Right hindlimb (tissue), 1 donor: ENCODE measurements at regions not wholly inside any gene's neighbourhood (a gene's known extent, or its start where the extent isn't known, plus 50 kb on each side); places are given as distances from the start of the nearest gene placed in this dataset.
"Not testable (repeated sequence)": the region's sequence is repeated elsewhere in the genome, so short reads cannot be mapped to it uniquely, and the experiment has no call there.

Source experiments
- DNase-seq: peaks from one replicate; pipeline ENCODE4 v3.0.0-alpha.2; 2018

- peak; percentile 58 for DNase-seq
Measured at GRCh38 chr18:23311351-23312121, 141.6 kb upstream of the RIOK3 start.

GRCh38 chr18:23313379-23313778 lies 139.7 kb upstream of the RIOK3 start:
- DNase-seq = no peak

- no peak for DNase-seq
Measured at GRCh38 chr18:23314672-23315071, 138.4 kb upstream of the RIOK3 start.

GRCh38 chr18:23316316-23316715 lies 136.8 kb upstream of the RIOK3 start:
- DNase-seq = no peak

GRCh38 chr18:23316988-23317387 lies 136.1 kb upstream of the RIOK3 start:
- no peak for DNase-seq

GRCh38 chr18:23317975-23318675 lies 135.0 kb upstream of the RIOK3 start:
- no peak for DNase-seq

GRCh38 chr18:23320709-23321236 lies 132.3 kb upstream of the RIOK3 start:
- DNase-seq = no peak

- DNase-seq = no peak
Measured at GRCh38 chr18:23321996-23322395, 131.1 kb upstream of the RIOK3 start.

GRCh38 chr18:23324056-23324811 lies 128.9 kb upstream of the RIOK3 start:
- no peak for DNase-seq

- no peak for DNase-seq
Measured at GRCh38 chr18:23324861-23325260, 128.2 kb upstream of the RIOK3 start.

- not testable (repeated sequence) for DNase-seq
Measured at GRCh38 chr18:23329671-23330070, 123.4 kb upstream of the RIOK3 start.

GRCh38 chr18:23330423-23330822 lies 122.7 kb upstream of the RIOK3 start:
- no peak for DNase-seq

- DNase-seq = no peak
Measured at GRCh38 chr18:23331091-23331920, 121.8 kb upstream of the RIOK3 start.

GRCh38 chr18:23332356-23332755 lies 120.7 kb upstream of the RIOK3 start:
- DNase-seq = no peak

GRCh38 chr18:23333827-23334226 lies 119.3 kb upstream of the RIOK3 start:
- DNase-seq = no peak

GRCh38 chr18:23334569-23334968 lies 118.5 kb upstream of the RIOK3 start:
- DNase-seq = no peak

- DNase-seq = peak; percentile 64
Measured at GRCh38 chr18:23336101-23336500, 117.0 kb upstream of the RIOK3 start.

- DNase-seq = peak; percentile 66
Measured at GRCh38 chr18:23337599-23338444, 115.3 kb upstream of the RIOK3 start.

GRCh38 chr18:23340661-23341060 lies 112.4 kb upstream of the RIOK3 start:
- no peak for DNase-seq

GRCh38 chr18:23341383-23341782 lies 111.7 kb upstream of the RIOK3 start:
- DNase-seq = no peak

GRCh38 chr18:23341983-23342382 lies 111.1 kb upstream of the RIOK3 start:
- no peak for DNase-seq

- no peak for DNase-seq
Measured at GRCh38 chr18:23342506-23342905, 110.6 kb upstream of the RIOK3 start.
